ENCODE measurements at regions not wholly inside any gene's neighbourhood (a gene's known extent, or its start where the extent isn't known, plus 50 kb on each side); places are given as distances from the start of the nearest gene placed in this dataset.

DNA sequence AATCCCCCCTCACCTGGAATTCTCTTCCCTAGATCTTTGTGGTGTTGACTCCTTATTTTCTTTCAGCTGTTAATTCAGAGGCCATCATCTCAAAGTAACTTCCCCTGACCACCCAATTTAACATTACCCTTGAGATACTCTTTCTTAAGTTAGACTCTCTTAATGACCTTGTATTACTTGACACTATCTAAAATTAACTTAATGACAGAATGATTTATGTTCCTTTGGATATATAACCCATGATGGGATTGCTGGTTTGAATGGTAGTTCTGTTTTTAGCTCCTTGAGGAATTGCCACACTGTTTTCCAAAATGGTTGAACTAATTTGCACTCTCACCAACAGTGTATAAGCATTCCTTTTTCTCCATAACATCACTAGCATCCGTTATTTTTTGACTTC lies 298.0 kb downstream of the NNT start:
- TF ChIP-seq, protein P1, sequence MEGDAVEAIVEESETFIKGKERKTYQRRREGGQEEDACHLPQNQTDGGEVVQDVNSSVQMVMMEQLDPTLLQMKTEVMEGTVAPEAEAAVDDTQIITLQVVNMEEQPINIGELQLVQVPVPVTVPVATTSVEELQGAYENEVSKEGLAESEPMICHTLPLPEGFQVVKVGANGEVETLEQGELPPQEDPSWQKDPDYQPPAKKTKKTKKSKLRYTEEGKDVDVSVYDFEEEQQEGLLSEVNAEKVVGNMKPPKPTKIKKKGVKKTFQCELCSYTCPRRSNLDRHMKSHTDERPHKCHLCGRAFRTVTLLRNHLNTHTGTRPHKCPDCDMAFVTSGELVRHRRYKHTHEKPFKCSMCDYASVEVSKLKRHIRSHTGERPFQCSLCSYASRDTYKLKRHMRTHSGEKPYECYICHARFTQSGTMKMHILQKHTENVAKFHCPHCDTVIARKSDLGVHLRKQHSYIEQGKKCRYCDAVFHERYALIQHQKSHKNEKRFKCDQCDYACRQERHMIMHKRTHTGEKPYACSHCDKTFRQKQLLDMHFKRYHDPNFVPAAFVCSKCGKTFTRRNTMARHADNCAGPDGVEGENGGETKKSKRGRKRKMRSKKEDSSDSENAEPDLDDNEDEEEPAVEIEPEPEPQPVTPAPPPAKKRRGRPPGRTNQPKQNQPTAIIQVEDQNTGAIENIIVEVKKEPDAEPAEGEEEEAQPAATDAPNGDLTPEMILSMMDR (IDR thresholded peaks at IDR 0.05) = no peak
- TF ChIP-seq ZFX (IDR thresholded peaks at IDR 0.05; ENCODE audit: borderline replicate concordance) = no peak

Data from 22Rv1 (cell line).